ENCODE measurements at regions not wholly inside any gene's neighbourhood (a gene's known extent, or its start where the extent isn't known, plus 50 kb on each side); places are given as distances from the start of the nearest gene placed in this dataset.

DNA sequence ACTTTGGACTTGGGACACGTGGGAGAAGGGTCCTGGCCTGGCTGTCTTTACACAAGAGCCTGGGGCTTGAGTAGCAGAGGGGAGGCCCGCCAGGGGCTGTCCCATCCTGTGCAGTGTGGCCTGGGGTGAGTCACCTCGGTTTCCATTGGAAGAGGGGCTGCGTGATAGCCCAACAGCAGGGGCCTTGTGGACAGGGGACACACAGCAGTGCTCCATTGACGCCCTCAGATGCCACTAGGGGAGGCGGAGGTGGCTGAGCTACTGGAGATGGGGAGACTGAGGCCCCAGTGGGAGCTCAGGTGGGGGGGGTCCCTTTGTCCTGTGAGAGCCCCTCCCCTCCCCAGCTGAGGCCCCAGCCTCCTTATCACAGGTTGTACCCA lies 50.0 kb upstream of the RNU6ATAC start:
- TF ChIP-seq, protein P1, sequence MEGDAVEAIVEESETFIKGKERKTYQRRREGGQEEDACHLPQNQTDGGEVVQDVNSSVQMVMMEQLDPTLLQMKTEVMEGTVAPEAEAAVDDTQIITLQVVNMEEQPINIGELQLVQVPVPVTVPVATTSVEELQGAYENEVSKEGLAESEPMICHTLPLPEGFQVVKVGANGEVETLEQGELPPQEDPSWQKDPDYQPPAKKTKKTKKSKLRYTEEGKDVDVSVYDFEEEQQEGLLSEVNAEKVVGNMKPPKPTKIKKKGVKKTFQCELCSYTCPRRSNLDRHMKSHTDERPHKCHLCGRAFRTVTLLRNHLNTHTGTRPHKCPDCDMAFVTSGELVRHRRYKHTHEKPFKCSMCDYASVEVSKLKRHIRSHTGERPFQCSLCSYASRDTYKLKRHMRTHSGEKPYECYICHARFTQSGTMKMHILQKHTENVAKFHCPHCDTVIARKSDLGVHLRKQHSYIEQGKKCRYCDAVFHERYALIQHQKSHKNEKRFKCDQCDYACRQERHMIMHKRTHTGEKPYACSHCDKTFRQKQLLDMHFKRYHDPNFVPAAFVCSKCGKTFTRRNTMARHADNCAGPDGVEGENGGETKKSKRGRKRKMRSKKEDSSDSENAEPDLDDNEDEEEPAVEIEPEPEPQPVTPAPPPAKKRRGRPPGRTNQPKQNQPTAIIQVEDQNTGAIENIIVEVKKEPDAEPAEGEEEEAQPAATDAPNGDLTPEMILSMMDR (IDR thresholded peaks at IDR 0.05; ENCODE audit: low read depth, low read length), result no peak
- no peak for DNase-seq (ENCODE audit: extremely low read depth, low read depth)

DNA sequence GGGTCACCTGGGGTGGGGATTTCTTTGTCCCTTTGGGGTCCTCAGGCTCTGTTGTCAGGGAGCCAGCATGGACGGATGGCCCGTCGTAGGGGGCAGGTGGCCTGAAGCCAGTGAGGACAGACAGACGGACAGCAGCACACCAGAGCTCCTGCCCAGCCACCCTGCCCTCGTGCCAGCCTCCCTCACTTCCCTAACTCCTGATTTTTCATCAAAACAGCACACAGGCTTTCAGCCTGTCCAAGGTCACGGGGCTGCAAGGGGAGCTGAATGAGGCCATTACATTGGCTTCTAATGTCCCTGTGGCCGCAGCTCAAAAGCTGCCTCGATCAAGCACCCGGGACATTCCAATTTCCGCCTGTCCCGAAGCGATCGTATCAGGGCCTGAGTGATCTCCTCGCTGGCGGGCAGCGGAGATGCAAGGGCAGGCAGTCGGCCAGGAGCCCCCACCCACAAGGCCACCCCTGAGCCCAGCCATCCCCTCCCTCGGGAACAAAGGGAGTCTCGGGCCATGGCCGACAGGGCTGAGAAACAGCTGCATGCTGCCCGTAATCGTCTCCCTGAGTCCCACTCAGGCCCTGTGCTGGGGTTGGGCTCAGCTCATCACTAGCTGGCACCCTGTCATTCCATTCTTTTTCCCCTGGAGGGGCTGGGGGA lies 50.5 kb upstream of the RNU6ATAC start:
- TF ChIP-seq, protein P1 (IDR thresholded peaks at IDR 0.05; ENCODE audit: low read depth, low read length), result no peak
- DNase-seq (ENCODE audit: extremely low read depth, low read depth), result no peak

DNA sequence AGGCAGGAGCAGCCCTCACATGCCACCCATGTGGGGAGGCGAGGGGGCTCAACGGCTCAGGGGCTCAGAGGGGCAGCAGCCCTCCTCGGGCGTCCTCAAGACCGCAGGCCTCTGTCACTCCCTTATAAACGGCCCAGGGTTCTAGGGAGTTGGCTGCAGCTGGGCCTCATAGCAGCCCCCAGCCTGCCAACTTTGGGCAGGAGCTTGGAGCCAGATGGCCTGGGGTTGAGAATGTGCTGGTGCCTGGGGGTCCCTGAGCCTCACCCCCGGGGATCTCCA lies 51.0 kb upstream of the RNU6ATAC start:
- TF ChIP-seq, protein P1 (IDR thresholded peaks at IDR 0.05; ENCODE audit: low read depth, low read length), result no peak
- no peak for DNase-seq (ENCODE audit: extremely low read depth, low read depth)

DNA sequence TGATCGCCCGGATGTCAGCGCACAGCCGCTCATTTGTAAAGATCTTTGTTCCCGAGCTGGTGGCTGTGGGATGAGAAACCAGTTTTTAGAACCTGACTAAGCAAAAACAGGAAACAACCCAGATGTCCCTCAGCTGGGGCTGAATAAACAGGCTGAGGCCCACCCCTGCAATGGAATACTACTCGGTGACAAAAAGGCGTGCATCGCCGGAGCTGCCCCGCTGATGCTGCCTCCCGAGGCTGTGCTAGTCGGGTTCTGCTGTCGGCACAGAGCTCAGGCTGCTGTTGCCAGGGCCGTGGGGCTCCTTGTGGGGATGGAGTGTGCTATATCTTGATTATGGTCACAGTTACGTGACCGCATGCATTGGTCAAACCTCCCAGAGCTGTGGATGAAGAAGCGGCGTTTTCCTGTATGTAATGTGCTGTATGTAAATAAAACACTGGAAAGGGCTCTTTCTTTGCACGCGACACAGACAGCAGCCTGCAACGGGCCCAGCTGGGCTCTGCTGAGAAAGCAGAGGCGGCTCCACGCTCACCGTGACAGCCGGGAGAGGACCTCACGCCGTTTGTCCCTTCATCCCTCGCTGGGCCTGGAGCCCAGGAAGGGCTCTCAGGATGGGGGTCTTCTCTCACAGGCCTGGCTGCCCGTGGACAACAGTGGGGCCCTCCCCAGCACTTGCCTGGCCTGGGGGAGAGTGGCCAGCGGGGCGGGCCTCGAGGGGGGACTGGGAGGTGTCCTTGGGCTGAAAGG lies 51.5 kb upstream of the RNU6ATAC start:
- TF ChIP-seq, protein P1 (IDR thresholded peaks at IDR 0.05; ENCODE audit: low read depth, low read length), result no peak
- DNase-seq (ENCODE audit: extremely low read depth, low read depth), result no peak

DNA sequence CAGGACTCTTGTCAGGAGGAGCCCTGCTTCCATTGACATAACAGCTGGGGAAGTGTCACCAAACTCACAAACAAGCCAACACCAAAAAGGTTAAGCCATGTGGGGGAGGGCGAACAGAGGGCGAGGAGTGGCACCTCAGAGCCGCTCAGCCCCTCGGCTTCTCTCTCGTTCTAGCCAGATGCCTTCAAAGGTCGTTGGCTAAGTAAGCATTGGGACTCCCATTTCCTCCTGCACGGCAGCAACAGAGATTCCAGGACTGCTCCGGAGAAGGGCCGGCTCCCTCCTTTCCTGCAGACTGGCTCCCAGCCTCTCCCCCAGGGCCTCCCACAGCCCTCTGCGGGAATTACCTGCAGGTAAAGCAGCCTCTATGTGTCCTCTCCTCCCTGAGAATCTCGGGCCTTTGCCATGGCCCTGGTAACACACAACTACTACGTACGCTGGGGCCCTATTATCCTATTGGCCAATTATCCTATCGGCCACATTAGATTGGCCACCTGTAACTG lies 52.1 kb upstream of the RNU6ATAC start:
- TF ChIP-seq, protein P1 (IDR thresholded peaks at IDR 0.05; ENCODE audit: low read depth, low read length), result no peak
- DNase-seq (ENCODE audit: extremely low read depth, low read depth), result no peak

DNA sequence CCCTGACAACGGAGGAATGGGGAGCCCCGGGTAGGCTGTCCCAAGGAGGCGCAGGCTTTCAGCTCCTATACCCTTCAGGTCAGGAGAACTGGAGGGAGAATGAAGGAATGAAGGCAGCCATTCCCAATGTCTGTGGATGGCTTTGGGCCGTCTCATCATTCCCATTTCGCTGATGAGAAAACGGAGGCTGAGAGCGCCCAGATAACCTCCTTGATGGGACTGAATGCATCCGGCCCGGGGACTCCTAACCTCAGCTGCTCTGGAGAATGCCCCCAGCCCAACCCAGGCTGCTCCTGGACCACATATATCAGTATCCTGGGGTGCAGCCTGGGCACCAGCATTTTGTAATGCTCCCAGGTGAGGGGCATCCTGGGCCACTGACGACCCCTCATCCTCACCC lies 52.6 kb upstream of the RNU6ATAC start:
- no peak for DNase-seq (ENCODE audit: extremely low read depth, low read depth)
- TF ChIP-seq, protein P1 (IDR thresholded peaks at IDR 0.05; ENCODE audit: low read depth, low read length), result no peak

DNA sequence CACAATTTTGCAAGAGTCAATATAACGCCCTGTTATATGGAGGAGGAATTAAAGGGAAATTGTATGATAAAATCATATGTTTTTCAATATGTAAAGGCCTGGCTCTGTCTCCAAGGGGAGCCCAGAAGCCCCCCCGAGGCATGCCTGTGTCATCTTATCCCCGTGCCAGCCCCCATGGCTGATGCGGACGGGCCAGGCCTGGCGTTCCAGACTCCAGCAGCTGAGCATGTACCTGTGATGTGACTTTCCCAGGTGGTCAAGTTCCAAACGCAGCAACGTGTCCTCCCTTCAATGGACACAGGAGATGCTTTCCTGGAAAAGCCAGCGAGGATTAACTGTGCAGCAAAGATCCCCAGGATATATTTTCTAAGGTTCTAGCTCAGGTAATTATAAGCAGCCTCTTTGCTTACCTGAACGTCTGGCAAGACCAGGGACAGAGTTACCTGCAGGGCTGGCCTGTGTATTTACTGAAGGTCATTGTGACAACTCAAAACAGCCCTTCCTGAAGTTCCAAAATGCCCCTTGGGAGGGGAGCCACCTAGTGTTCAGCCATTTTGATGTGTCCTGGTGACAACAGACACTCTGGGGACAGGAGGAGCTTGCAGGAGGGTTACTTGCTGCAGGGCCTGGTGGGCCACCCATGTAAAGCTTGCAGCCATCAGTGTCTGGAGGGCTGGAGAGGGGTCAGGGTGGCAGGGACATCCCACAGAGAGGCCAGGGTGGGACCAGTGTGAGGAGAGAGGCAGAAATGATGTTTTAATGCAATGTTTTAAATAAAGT lies 53.3 kb upstream of the RNU6ATAC start:
- no peak for DNase-seq (ENCODE audit: extremely low read depth, low read depth)
- TF ChIP-seq, protein P1 (IDR thresholded peaks at IDR 0.05; ENCODE audit: low read depth, low read length), result no peak

All from AG09319 (cell line).